Adipocyte (in vitro differentiated cells): ENCODE measurements at regions not wholly inside any gene's neighbourhood (a gene's known extent, or its start where the extent isn't known, plus 50 kb on each side); places are given as distances from the start of the nearest gene placed in this dataset.

ENCODE experiments used
- DNase-seq: peaks from one replicate; pipeline ENCODE4 v3.0.0-alpha.2; 2015; ENCODE audit warnings: low read depth
- H3K27me3 ChIP-seq: replicated peaks from 2 replicates; pipeline ENCODE4 v1.7.0; 2013; ENCODE audit warnings: mild to moderate bottlenecking, low read length, moderate library complexity; ENCODE audit not compliant: control insufficient read depth, insufficient read depth
- H3K36me3 ChIP-seq: 2 replicates; pipeline ENCODE4 v1.7.0; 2013; ENCODE audit warnings: low read length, mild to moderate bottlenecking, moderate library complexity; ENCODE audit not compliant: control insufficient read depth, insufficient read depth, severe bottlenecking
- H3K4me1 ChIP-seq: 2 replicates; pipeline ENCODE4 v1.7.0; 2013; ENCODE audit warnings: mild to moderate bottlenecking, low read length, moderate library complexity; ENCODE audit not compliant: control insufficient read depth, insufficient read depth
- H3K4me3 ChIP-seq: 2 replicates; pipeline ENCODE4 v1.7.0; 2013; ENCODE audit warnings: mild to moderate bottlenecking, low read length, moderate library complexity
- H3K9ac ChIP-seq: 2 replicates; pipeline ENCODE4 v1.7.0; 2013; ENCODE audit warnings: mild to moderate bottlenecking, low read length, moderate library complexity
- H3K9me3 ChIP-seq: 2 replicates; pipeline ENCODE4 v1.7.0; 2013; ENCODE audit warnings: mild to moderate bottlenecking, low read length, moderate library complexity; ENCODE audit not compliant: control insufficient read depth

GRCh38 chr13:111548301-111548700 is 227.9 kb downstream of the TEX29 start:
- no peak for DNase-seq
- H3K4me1 ChIP-seq = no peaks in the 10 kb centered on the region
- H3K4me3 ChIP-seq = no peak overlapping the region
- no peak overlapping the region for H3K9ac ChIP-seq
- no peaks in the 10 kb centered on the region for H3K36me3 ChIP-seq
- H3K27me3 ChIP-seq = no peaks in the 10 kb centered on the region
- peaks cover 4% of the 10 kb centered on the region for H3K9me3 ChIP-seq

GRCh38 chr13:111548805-111549204 is 228.4 kb downstream of the TEX29 start:
- no peak overlapping the region for H3K4me3 ChIP-seq
- peaks cover 4% of the 10 kb centered on the region for H3K9me3 ChIP-seq
- no peaks in the 10 kb centered on the region for H3K36me3 ChIP-seq
- no peak overlapping the region for H3K9ac ChIP-seq
- no peaks in the 10 kb centered on the region for H3K4me1 ChIP-seq
- DNase-seq = no peak
- H3K27me3 ChIP-seq = no peaks in the 10 kb centered on the region

- no peaks in the 10 kb centered on the region for H3K4me1 ChIP-seq
- H3K27me3 ChIP-seq = no peaks in the 10 kb centered on the region
Observed at GRCh38 chr13:111549464-111549863, 229.0 kb downstream of the TEX29 start.

GRCh38 chr13:111550062-111550461 is 229.6 kb downstream of the TEX29 start:
- H3K9ac ChIP-seq = no peak overlapping the region
- no peaks in the 10 kb centered on the region for H3K4me1 ChIP-seq
- H3K27me3 ChIP-seq = no peaks in the 10 kb centered on the region
- DNase-seq = no peak
- H3K36me3 ChIP-seq = no peaks in the 10 kb centered on the region
- H3K9me3 ChIP-seq = no peaks in the 10 kb centered on the region
- H3K4me3 ChIP-seq = no peak overlapping the region

More at GRCh38 chr13:111549464-111549863, 229.0 kb downstream of the TEX29 start:
- H3K9ac ChIP-seq = no peak overlapping the region
- no peak for DNase-seq
- H3K9me3 ChIP-seq = peaks cover under 1% of the 10 kb centered on the region
- no peaks in the 10 kb centered on the region for H3K36me3 ChIP-seq
- H3K4me3 ChIP-seq = no peak overlapping the region

GRCh38 chr13:111551204-111551820 is 230.9 kb downstream of the TEX29 start:
- H3K36me3 ChIP-seq = no peaks in the 10 kb centered on the region
- H3K9me3 ChIP-seq = no peaks in the 10 kb centered on the region
- no peaks in the 10 kb centered on the region for H3K4me1 ChIP-seq
- no peak overlapping the region for H3K9ac ChIP-seq
- no peak for DNase-seq
- H3K27me3 ChIP-seq = no peaks in the 10 kb centered on the region
- H3K4me3 ChIP-seq = no peak overlapping the region

GRCh38 chr13:111552891-111553655 is 232.6 kb downstream of the TEX29 start:
- Histone ChIP-seq H3K4me3 (no peak overlapping the region), H3K36me3 (no peaks in the 10 kb centered on the region), H3K4me1 (no peaks in the 10 kb centered on the region), H3K9me3 (no peaks in the 10 kb centered on the region), H3K27me3 (no peaks in the 10 kb centered on the region), H3K9ac (no peak overlapping the region)
- DNase-seq = no peak

- Histone ChIP-seq H3K9me3 (no peaks in the 10 kb centered on the region), H3K9ac (no peak overlapping the region), H3K4me1 (no peaks in the 10 kb centered on the region), H3K27me3 (no peaks in the 10 kb centered on the region), H3K36me3 (no peaks in the 10 kb centered on the region), H3K4me3 (no peak overlapping the region)
- no peak for DNase-seq
Observed at GRCh38 chr13:111554539-111555267, 234.3 kb downstream of the TEX29 start.

- no peaks in the 10 kb centered on the region for H3K36me3 ChIP-seq
- H3K4me1 ChIP-seq = no peaks in the 10 kb centered on the region
- H3K27me3 ChIP-seq = no peaks in the 10 kb centered on the region
- no peak for DNase-seq
- no peaks in the 10 kb centered on the region for H3K9me3 ChIP-seq
- no peak overlapping the region for H3K4me3 ChIP-seq
- H3K9ac ChIP-seq = no peak overlapping the region
Observed at GRCh38 chr13:111555268-111555808, 234.9 kb downstream of the TEX29 start.

GRCh38 chr13:111555903-111556302 is 235.5 kb downstream of the TEX29 start:
- no peaks in the 10 kb centered on the region for H3K27me3 ChIP-seq
- H3K36me3 ChIP-seq = no peaks in the 10 kb centered on the region
- H3K9ac ChIP-seq = no peak overlapping the region
- no peak overlapping the region for H3K4me3 ChIP-seq
- DNase-seq = no peak
- no peaks in the 10 kb centered on the region for H3K9me3 ChIP-seq
- no peaks in the 10 kb centered on the region for H3K4me1 ChIP-seq

- Histone ChIP-seq H3K9ac (no peak overlapping the region), H3K4me1 (no peaks in the 10 kb centered on the region), H3K36me3 (no peaks in the 10 kb centered on the region), H3K27me3 (no peaks in the 10 kb centered on the region), H3K9me3 (no peaks in the 10 kb centered on the region), H3K4me3 (no peak overlapping the region)
- no peak for DNase-seq
Observed at GRCh38 chr13:111556496-111556895, 236.1 kb downstream of the TEX29 start.
